PFSK-1 (cell line): ENCODE measurements at regions not wholly inside any gene's neighbourhood (a gene's known extent, or its start where the extent isn't known, plus 50 kb on each side); places are given as distances from the start of the nearest gene placed in this dataset.

Experiments
- FOXP2 ChIP-seq: optimal IDR thresholded peaks from 2 replicates; pipeline ENCODE3; 2011; ENCODE audit warnings: borderline replicate concordance, control low read depth, inconsistent platforms; ENCODE audit not compliant: insufficient read depth; ENCODE audit errors: extremely low read length, extremely low read depth
- POLR2AphosphoS5 ChIP-seq: IDR thresholded peaks from 2 replicates; pipeline ENCODE4 v1.6.1; 2012; ENCODE audit warnings: low read depth, mild to moderate bottlenecking, control low read depth, low read length, moderate library complexity
- REST ChIP-seq, 2 experiments: IDR thresholded peaks; 2 replicates each; pipeline versions ENCODE4 v1.6.1 to v1.8.0; 2011 to 2012; ENCODE audit warnings: low read depth in 2 of 2, low read length in 2 of 2, control low read depth in 1 of 2, inconsistent platforms in 1 of 2, mild to moderate bottlenecking in 1 of 2, moderate library complexity in 1 of 2; ENCODE audit not compliant: insufficient read depth in 1 of 2
- SIN3A ChIP-seq: IDR thresholded peaks from 2 replicates; pipeline ENCODE4 v1.6.1; 2012; ENCODE audit warnings: mild to moderate bottlenecking, low read length, moderate library complexity, borderline replicate concordance; ENCODE audit not compliant: insufficient read depth
- TAF1 ChIP-seq: IDR thresholded peaks from 2 replicates; pipeline ENCODE4 v1.6.1; 2012; ENCODE audit warnings: low read length, control low read depth, borderline replicate concordance; ENCODE audit not compliant: insufficient read depth

DNA sequence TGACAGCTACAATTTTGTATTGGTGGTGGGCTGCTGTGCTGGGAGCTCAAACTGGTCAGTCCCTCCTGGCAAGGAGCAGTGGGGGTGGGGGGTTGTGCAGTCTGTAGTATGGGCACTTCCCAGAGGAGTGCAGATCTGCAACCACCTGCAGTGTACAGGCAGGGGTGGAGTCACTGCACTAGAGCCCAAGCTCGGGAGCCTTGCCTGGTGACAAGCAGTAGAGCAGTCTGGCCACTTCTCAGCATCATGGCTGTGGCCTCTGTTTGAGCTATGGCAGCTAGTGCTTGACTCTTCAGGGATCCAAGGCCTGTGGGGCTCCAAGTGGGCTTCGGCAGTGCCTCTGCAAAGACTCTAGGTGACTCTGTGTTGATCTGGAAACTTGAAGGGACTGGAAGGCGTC is 585.1 kb upstream of the GRM3 start:
- TF ChIP-seq REST (IDR thresholded peaks at IDR 0.05; ENCODE audit: insufficient read depth in 1 of 2, low read depth in 2 of 2, low read length in 2 of 2), result no peak
- TF ChIP-seq FOXP2, result no peak
- no peak for TF ChIP-seq SIN3A

- TF ChIP-seq FOXP2 (no peak), TAF1 (no peak), POLR2AphosphoS5 (no peak), SIN3A (no peak), REST (IDR thresholded peaks at IDR 0.05; ENCODE audit: insufficient read depth in 1 of 2, low read depth in 2 of 2, low read length in 2 of 2) (no peak)
These were observed 592.8 kb upstream of the GRM3 start for GRCh38 chr7:86050918-86051317.

GRCh38 chr7:86049910-86050309 is 593.8 kb upstream of the GRM3 start:
- TF ChIP-seq TAF1 (no peak), SIN3A (no peak), POLR2AphosphoS5 (no peak), REST (IDR thresholded peaks at IDR 0.05; ENCODE audit: insufficient read depth in 1 of 2, low read depth in 2 of 2, low read length in 2 of 2) (no peak), FOXP2 (no peak)

- TF ChIP-seq SIN3A, result no peak
- TF ChIP-seq FOXP2, result no peak
- no peak for TF ChIP-seq POLR2AphosphoS5
- no peak for TF ChIP-seq REST (IDR thresholded peaks at IDR 0.05; ENCODE audit: insufficient read depth in 1 of 2, low read depth in 2 of 2, low read length in 2 of 2)
- TF ChIP-seq TAF1, result no peak
These were observed 617.9 kb upstream of the GRM3 start for GRCh38 chr7:86025807-86026206.

DNA sequence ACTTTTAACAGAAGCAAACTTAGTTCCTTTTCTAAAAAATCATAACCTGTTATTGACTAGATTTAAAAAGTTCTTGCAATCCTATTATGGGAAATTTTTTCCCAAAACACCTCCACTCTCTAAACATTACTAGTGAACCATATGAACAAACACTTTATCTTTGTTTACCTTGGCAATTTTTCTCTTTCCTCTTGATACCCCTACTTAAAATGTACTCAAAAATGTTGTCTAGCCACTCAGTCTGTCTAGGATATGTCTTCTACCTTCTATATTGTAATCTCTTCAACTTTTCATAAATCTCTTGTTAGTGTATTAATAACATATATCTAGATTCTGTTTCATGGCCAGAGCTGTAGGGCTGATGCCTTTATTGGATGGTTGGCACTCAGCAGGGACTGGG is 630.0 kb upstream of the GRM3 start:
- TF ChIP-seq REST (IDR thresholded peaks at IDR 0.05; ENCODE audit: insufficient read depth in 1 of 2, low read depth in 2 of 2, low read length in 2 of 2) (no peak), FOXP2 (no peak), POLR2AphosphoS5 (no peak), TAF1 (no peak), SIN3A (no peak)
